Endothelial cell of umbilical vein (primary cell): ENCODE measurements at regions not wholly inside any gene's neighbourhood (a gene's known extent, or its start where the extent isn't known, plus 50 kb on each side); places are given as distances from the start of the nearest gene placed in this dataset.

Source experiments
- POLR2AphosphoS5 ChIP-seq: IDR thresholded peaks from 2 replicates; pipeline ENCODE4 v1.6.1; 2012; ENCODE audit warnings: low read depth, mild to moderate bottlenecking, control low read depth, low read length, moderate library complexity; ENCODE audit not compliant: insufficient read depth
- TF ChIP-seq, protein P1 (sequence below), 2 donors: IDR thresholded peaks; 1 replicate in 1 of 2; 2 replicates in 1 of 2; pipeline ENCODE4 v1.5.1; 2011; ENCODE audit warnings: low read length in 2 of 2, mild to moderate bottlenecking in 2 of 2, moderate library complexity in 2 of 2, control low read depth in 1 of 2, inconsistent platforms in 1 of 2, low read depth in 1 of 2; ENCODE audit not compliant: insufficient read depth in 1 of 2; ENCODE audit errors: extremely low read depth in 1 of 2

DNA sequence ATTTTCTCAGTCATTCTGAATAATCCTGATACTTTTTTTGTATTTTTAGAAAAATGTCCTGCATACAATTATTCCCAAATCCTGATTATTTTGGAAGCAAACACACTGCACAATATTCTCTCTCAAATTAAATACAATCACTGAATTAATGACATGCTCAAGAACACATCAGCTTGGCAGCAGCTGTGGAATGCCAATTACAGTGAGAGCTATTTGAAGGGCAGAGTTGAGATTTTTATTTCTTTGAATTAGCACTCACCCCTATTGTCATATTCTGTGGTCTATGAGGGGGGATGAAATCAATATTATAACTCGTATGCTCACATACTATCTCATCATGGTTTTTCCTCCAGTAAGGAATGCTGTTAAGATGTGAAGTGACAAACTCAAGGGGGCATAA lies 312.2 kb downstream of the CNTN3 start:
- TF ChIP-seq, protein P1, sequence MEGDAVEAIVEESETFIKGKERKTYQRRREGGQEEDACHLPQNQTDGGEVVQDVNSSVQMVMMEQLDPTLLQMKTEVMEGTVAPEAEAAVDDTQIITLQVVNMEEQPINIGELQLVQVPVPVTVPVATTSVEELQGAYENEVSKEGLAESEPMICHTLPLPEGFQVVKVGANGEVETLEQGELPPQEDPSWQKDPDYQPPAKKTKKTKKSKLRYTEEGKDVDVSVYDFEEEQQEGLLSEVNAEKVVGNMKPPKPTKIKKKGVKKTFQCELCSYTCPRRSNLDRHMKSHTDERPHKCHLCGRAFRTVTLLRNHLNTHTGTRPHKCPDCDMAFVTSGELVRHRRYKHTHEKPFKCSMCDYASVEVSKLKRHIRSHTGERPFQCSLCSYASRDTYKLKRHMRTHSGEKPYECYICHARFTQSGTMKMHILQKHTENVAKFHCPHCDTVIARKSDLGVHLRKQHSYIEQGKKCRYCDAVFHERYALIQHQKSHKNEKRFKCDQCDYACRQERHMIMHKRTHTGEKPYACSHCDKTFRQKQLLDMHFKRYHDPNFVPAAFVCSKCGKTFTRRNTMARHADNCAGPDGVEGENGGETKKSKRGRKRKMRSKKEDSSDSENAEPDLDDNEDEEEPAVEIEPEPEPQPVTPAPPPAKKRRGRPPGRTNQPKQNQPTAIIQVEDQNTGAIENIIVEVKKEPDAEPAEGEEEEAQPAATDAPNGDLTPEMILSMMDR (IDR thresholded peaks at IDR 0.05; ENCODE audit: extremely low read depth in 1 of 2, insufficient read depth in 1 of 2, low read depth in 1 of 2, low read length in 2 of 2): no peak
- no peak for TF ChIP-seq POLR2AphosphoS5
